Activated CD4-positive, alpha-beta T cell treated with anti-CD3 and anti-CD28 coated beads, Interleukin-2, amount 50 U/mL, for 24 hours (primary cell): ENCODE measurements at regions not wholly inside any gene's neighbourhood (a gene's known extent, or its start where the extent isn't known, plus 50 kb on each side); places are given as distances from the start of the nearest gene placed in this dataset.
"Not testable (repeated sequence)": the region's sequence is repeated elsewhere in the genome, so short reads cannot be mapped to it uniquely, and the experiment has no call there.

Source experiments
- DNase-seq, 2 donors: peaks; one replicate each; pipeline ENCODE4 v3.0.0-alpha.2; 2020; ENCODE audit warnings: low read depth in 1 of 2, low spot score in 1 of 2

DNA sequence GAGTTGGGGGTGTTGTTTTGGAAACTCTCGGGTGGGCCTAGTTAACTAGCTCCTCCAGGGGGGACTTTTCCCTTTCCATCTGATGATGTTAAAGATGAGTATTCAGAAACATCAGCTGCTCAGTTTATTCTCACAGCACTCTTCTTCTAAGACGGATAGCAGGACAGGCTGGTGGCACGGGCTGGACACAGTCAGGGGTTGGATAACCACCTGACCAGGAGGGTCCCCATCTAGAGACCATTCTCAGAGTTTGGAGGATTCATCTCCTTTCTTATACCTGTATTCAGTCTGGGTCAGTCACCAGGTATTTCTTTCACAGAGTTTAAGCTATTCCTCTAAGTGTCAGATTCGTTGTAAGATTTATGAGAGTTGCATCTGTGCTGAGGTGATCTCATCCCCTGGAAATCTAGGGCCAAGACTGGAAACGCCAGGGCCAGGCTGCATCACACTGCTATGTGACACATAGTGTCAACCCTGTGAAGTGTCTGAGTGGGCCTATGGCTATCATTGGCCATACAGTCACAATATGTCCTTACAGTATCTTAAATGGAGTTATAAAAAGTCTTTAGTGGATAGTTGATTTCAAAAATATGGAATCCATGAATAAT is 111.7 kb downstream of the FAM50B start:
- DNase-seq: no peak

DNA sequence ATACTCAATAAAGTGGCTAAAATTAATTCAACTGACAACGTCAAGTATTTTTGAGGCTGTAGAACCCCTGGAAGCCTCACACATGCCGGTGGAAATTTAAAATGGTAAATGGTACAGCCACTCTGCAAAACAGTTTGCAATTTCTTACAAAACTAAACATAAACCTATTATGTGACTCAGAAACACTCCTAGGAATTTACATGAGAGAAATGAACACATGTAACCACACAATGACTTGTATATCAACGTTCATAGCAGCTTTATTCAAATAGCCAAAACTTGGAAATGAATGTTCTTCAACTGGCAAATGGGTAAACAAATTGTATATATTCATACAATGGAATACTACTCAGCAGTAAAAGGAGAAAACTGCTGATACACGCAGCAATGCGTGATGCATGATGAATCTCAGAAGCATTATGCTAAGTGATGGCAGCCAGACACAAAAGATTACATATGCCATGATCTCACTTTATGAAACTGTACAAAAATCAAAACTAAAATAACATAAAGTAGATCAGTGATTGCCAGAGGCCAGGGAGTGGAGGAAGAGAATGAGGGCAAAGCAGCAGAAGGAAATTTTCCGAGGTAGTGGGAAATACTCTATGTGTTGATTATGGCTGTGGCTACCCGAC is 112.5 kb downstream of the FAM50B start:
- DNase-seq: no peak

DNA sequence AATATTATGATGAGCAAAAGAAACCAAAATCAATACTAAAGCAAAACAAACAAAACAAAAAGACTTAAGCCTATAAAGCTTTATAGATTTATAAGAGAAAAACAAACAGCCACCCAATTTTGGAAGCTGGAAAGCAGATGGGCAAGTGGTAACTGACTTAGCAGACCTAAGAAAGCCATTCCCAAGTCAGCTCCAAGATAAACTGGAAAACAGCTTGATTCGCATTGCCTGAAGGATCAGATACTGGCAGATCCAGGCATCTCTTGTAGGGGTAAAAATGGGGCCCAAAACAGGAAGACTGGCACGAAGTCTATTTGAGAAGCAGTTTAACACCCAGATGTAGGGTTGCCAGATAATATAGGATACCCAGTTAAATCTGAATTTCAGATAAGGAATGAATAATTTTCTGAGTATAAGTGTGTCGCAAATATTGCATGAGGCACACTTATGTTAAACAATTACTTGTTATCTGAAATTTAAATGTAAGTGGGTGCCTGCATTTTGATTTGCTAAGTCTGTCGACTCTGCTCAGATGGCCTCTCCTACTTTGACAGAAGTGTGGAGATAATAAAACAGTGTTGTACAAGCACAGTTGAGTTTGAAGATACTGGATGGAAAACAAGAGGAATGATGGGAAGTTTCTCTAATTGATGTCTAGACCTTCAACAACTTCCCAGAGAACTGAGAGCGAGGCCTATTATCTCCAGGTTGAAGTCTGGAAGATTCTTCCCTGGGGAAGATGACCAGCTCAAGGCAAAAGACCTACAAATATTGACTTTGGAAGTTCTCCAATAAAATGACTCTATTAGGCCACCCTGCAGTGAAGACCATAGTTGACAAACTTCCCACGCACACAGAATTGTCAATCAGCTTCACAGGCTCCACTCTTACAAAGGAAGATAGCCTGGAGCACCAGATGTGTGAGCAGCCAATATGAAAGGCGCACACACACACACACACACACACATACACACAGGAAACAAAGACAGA is 113.4 kb downstream of the FAM50B start:
- DNase-seq: no peak

DNA sequence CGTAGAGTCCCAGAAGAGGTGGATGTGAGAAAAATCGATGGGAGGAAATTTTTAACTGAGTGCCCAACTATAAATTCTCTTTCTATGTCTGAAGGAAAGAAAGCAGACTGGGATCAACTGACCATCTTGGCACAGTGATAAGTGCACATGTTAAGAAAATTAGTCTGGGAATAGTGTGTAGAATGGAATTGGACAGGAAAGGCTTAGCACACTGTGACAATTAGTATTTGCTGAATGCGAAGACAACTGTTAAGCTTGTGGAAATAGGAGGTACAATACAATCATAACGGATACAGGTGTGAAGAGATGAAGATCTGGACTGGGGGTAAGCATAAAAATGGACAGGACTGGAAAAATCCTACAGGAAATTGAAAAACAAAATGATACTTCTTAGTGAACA is 114.3 kb downstream of the FAM50B start:
- no peak for DNase-seq

DNA sequence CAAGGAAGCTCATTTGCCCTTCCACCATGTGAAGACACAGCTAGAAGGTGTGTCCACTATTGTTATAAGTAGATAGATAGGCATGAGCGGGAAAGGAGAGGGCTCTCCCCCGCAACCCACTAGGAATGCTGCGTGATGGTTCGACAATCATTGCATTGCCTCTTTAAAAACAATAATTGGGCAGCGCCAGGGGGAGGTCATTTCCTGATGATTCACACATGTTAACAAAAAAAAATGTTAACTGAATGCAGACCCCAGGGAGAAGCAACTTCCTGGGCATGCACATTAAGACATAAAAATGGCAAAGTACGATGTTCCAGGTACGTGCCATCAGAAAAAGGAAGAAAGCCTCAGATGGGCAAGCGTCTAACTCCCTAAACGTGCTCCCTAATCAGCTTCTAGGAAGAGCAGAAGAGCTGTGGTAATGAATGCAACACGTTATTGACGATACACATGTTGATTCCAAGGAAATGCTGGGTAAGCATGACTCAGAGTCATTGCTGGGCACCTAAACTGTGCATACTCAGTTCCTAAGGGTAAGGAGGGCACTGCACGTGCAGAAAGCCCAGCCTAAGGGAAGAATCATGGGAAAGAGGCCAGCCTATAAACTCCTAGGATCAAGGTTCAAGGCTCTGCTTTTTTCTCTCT is 113.7 kb downstream of the FAM217A start:
- no peak for DNase-seq

DNA sequence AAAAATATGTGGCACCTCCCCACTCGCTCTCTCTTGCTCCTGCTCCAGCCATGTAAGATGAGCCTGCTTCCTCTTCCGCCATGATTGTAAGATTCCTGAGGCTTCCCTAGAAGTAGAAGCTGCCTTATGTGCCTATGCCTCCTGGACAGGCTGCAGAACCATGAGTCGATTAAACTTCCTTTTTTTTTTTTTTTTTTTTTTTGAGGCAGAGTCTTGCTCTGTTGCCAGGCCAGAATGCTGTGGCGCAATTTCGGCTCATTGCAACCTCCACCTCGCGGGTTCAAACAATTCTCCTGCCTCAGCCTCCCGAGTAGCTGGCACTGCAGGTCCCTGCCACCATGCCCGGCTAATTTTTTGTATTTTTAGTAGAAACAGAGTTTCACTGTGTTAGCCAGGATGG is 112.5 kb downstream of the FAM217A start:
- DNase-seq: no peak

DNA sequence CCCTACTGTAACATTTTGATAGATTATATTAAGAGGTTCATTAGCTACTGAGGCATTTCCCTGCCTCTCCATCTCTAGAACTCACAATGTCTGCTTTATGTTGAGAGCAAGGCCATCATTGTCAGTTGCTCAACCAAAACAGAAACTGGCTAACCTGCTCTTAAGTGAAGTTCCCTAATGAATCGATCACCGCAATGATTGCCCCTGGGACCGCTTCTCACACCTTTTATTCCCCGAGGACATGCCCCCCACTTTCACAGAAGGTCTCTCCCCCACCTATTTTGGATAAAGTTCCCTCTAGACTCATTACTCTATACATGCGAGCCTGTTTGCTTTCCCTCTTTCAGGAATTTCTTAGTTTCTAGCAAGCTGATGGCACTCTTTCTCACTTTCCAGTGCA is 108.8 kb downstream of the FAM217A start:
- DNase-seq: no peak

DNA sequence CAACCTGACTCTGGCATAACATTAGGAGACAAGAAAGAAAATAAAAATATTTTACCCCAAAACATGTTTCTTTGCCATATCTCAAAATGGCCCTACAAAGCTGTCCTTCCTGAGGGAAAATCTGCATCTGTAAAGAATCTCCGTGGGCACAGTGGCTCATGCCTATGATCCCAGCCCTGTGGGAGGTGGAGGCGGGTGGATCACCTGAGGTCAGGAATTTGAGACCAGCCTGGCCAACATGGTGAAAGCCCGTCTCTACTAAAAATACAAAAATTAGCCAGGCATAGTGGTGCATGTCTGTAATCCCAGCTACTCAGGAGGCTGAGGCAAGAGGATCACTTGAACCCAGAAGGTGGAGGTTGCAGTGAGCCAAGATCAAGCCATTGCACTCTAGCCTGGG is 105.8 kb downstream of the FAM217A start:
- DNase-seq: not testable (repeated sequence)

DNA sequence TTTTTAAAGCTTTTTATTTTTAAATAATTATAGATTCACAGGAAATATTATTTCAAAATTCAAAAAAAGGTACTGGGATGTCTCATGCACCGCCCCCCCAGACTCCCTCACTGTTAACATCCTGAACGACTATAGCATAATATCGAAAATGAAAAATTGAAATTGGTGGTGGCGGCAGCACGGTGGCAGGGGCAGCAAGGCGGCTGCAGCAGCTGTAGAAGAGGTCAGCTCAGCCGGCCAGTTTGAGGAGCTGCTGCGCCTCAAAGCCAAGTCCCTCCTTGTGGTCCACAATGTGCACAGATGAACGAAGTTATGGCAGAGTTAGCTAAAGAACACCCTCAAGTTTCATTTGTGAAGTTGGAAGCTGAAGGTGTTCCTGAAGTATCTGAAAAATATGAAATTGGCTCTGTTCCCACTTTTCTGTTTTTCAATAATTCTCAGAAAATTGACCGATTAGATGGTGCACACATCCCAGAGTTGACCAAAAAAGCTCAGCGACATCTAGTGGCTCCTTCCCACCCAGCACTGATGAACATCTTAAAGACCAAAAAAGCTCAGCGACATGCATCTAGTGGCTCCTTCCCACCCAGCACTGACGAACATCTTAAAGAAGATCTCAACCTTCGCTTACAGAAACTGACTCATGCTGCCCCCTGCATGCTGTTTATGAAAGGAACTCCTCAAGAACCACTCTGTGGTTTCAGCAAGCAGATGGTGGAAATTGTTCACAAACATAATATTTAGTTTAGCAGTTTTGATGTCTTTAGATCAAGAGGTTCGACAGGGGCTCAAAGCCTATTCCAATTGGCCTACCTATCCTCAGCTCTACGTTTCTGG is 100.8 kb downstream of the FAM217A start:
- DNase-seq: peak in 1 of 2 donors; percentile 16

DNA sequence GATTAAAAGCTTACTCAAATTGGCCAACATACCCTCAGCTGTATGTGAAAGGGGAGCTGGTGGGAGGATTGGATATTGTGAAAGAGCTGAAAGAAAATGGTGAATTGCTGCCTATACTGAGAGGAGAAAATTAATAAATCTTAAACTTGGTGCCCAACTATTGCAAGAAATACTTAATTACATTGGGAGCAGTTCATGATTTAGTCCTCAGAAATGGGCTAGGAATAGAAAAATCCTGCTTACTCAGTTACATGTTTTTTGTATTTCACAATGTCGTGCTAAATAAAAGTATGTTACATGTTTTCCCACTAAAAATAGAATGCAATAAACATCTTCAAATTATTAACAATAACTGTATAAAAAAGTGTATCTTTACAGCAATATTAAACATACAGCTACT is 100.0 kb downstream of the FAM217A start:
- DNase-seq: not testable (repeated sequence)

DNA sequence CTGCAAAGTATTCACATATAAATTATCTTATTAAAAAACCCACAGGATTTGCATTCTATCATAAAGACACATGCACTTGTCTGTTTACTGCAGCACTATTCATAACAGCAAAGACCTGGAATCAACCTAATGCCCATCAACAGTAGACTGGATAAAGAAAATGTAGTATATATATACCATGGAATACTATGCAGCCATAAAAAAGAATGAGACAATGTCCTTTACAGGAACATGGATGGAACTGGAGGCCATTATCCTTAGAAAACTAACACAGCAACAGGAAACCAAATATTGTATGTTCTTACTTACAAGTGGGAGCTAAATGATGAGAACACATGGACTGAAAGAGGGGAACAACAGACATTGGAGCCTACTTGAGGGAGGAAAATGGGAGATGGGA is 97.0 kb downstream of the FAM217A start:
- DNase-seq: no peak

DNA sequence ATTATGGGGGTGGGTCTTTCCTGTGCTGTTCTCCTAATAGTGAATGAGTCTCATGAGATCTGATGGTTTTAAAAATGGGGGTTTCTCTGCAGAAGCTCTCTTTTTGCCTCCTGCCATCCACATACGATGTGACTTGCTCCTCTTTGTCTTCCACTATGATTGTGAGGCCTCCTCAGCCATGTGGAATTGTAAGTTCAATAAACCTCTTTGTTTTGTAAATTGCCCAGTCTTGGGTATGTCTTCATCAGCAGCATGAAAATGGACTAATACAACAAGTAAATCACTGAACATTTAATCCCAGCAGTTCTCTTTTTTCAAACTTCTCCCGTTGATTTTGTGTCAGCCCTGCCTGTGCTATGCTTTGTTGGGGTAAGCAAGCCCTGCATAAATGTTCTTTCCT is 95.2 kb downstream of the FAM217A start:
- no peak for DNase-seq

DNA sequence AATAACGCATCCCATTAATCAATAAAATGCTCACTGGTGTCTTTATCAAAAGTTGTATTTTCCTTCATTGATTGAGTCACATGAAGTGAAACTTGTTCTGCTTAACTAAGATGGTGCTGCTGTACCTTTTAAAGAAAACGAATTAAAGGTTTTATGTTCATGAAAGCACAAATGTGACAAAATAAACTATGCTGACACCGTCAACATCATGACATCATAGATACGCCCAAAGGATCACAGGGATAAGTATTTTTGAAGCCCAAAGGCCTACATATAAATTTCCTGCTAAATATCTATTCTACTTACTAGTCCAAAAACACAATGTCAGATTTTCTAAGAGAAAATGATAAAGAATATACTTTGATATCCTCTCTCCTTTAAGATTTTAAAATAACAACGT is 94.4 kb downstream of the FAM217A start:
- no peak for DNase-seq

DNA sequence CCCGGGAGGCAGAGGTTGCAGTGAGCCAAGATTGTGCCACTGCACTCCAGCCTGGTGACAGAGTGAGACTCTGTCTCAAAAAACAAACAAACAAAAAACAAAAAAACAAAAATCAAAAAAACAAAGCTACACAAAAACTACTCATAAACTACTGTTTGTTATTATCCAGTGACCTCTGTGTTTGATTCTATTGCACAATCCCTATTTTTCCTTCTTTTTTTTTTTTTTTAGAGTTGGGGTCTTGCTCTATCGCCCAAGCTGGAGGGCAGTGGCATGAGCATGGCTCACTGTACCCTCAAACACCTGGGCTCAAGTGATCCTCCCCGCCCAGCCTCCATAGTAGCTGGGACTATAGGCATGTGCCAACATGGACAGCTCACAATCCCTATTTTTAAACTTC is 92.7 kb downstream of the FAM217A start:
- DNase-seq: no peak

DNA sequence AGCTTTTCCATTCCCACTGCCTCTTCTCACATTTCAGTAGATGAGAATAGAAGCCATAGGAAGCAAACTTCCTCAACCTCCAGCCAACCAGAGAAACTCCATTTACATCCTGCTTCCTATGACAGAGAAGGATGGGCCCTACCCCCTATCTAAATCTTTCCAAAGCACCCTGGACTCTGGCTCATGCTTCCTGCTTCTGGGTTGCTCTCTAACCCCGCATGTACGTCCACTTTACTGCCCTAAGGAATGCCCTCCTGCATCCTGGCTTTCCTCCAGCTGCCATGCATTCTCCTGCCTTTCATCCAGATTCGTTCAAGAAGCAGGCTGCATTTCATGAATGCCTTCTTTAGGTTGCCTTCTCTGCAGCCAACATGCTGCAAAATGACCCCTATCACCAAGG is 91.9 kb downstream of the FAM217A start:
- no peak for DNase-seq

DNA sequence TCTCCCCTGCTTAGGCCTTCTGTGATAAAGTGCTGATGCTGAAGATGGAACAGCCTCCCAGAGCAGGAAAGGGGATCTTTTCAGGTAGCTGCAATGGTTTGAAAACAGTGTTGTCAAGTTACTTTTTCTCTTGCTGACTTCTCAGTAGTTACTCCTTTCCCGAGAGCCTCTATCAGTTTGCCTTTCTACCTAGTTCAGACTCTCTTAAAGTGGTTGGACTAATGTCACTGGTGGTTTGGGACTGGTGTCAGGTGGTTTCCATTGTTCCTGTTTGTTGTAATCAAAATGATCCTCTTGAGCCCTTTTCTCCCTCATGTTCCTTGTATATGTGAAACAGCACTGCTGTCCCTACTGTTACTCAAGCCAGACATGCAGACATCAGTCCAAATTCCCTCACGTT is 91.4 kb downstream of the FAM217A start:
- no peak for DNase-seq

DNA sequence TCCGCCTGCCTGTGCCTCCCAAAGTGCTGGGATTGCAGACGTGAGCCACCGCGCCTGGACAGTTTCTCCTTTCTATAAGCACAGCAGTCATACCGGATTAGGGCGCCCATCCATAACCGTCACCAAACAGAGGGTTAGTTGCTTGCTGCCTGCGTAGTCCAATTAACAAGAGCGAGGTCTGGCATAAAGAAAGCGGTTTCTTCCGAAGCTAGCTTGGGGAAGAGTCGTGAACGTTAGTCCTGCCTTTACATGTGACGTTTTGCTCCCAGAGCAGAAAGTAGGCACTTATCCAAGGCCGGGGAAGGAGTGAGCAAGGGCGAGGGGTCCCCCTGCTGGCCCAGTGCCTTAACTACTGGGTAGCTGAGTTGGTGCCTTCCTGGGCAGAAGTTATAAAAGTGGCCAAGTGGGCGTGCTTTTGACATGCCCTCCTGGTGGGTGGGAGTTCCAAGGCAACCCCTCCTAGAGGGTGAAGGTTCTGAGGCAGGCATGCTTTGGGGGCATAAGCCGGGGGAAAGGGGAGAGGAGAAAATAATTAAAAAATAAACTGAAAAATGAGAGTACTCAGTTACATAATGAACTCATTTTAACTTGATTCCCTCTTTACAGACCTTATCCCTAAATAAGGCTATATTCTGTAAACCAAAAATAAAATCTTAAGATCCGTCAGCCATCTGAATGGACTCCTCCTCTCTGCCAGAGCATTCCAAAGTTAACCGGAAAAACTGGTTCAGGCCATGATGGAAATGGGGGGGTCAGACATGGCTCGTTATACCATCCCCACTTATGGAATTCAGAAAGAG is 88.0 kb downstream of the FAM217A start:
- DNase-seq: peak; percentile 46 to 64

DNA sequence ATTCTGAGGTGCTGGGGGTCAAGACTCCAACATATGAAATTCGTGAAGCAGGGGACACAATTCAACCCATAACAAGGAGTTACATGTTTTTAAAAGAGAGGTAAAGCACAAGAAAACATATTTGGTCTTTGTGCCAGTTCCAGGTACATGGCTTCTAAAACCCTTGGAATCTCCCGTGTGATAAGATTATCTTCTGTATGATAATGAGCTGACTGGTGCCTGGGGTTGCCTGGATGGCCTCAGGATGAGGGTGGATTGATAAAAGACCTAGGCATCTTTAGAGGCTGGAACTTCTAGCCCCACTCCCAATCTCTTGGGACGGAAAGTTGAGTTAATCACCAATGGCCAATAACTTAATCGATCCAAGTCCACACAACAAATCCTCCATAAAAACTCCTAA is 87.0 kb downstream of the FAM217A start:
- DNase-seq: no peak

DNA sequence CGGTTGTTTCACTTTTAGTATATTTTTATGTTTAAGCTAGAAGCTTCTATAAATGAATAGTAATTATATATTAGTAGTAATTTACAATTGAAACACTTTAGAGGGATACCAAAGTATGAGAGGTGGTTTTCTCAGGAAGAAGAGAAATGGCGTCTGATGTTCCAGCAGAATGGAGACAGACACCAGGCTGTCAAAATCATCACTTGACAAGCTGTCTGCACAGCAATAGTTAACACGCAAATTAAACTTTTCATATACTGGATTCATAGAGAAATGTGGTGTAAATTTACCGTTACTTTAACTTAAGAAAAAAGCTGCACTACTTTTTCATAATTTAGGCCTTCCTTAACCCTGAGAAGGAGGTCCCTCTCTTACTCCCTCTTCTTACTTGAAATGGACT is 82.6 kb downstream of the FAM217A start:
- DNase-seq: no peak
